Peyer's patch (tissue), 4 donors: ENCODE measurements at regions not wholly inside any gene's neighbourhood (a gene's known extent, or its start where the extent isn't known, plus 50 kb on each side); places are given as distances from the start of the nearest gene placed in this dataset.

Experiments
- POLR2A ChIP-seq, 2 donors: fragments of 450-650 bp; IDR thresholded peaks; one replicate each; pipeline ENCODE4 v1.5.1; 2017; ENCODE audit warnings: antibody characterized with exemption in 2 of 2, mild to moderate bottlenecking in 2 of 2, moderate library complexity in 2 of 2
- TF ChIP-seq, protein P1 (sequence below), 6 experiments: fragments of 450-650 bp in 4 of 6; fragments of 200-600 bp in 2 of 6; sonication (generic) in 1 of 6; IDR thresholded peaks; one replicate each; pipeline ENCODE4 v1.5.1; 2017 to 2019; ENCODE audit warnings: antibody characterized with exemption in 6 of 6, mild to moderate bottlenecking in 3 of 6, moderate library complexity in 1 of 6

DNA sequence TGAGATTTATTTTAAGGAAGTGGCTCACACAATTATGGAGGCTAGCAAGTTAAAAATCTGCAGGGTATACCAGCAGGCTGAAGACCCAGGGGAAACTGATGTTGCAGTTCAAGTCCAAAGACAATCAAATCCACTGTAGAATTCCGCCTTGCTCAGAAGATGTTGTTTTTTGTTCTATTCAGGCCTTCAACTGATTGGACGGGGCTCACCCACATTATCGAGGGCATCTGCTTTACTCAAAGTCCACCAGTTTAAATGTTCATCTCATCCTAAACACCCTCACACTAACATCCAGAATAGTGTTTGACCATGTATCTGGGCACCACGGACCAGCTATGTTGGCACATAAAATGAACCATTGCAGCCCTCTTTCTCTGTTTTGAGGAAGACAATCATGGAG lies 211.2 kb upstream of the GPR26 start:
- TF ChIP-seq, protein P1, sequence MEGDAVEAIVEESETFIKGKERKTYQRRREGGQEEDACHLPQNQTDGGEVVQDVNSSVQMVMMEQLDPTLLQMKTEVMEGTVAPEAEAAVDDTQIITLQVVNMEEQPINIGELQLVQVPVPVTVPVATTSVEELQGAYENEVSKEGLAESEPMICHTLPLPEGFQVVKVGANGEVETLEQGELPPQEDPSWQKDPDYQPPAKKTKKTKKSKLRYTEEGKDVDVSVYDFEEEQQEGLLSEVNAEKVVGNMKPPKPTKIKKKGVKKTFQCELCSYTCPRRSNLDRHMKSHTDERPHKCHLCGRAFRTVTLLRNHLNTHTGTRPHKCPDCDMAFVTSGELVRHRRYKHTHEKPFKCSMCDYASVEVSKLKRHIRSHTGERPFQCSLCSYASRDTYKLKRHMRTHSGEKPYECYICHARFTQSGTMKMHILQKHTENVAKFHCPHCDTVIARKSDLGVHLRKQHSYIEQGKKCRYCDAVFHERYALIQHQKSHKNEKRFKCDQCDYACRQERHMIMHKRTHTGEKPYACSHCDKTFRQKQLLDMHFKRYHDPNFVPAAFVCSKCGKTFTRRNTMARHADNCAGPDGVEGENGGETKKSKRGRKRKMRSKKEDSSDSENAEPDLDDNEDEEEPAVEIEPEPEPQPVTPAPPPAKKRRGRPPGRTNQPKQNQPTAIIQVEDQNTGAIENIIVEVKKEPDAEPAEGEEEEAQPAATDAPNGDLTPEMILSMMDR (IDR thresholded peaks at IDR 0.05): no peak
- TF ChIP-seq POLR2A (IDR thresholded peaks at IDR 0.05): no peak
